ENCODE measurements at regions not wholly inside any gene's neighbourhood (a gene's known extent, or its start where the extent isn't known, plus 50 kb on each side); places are given as distances from the start of the nearest gene placed in this dataset.

DNA sequence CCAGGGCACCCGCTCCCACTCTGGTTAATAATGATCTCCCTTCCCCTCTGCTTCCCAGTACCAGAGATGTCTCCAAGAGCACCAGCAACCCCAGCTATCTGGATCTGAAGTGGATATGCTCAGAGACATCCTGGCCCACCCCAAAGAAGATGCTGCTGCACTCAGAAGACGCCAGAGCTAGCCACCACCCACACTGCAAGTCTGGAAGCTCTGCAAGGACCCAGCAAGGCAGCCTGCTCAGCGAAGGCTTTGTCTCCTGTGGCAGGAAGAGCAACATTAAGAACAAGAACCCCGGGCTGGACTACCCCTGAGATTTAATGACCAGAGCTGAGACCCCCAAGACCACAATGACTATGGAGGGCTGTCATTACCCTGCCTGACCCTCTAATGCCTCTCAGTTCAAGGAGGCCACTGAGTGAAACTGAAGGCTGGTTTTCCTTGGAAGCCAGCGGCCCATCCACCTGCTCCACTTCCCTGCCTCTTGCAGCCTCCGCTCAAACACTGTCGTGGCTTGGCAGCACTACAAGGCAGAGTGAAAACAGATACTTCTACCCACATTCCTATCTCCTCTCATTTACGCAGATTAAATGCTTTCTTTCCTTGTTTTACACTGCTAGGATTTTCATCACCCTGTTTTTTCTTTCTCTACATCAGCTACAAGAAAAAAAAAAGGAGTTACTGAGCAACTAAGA, 202.2 kb downstream of the SNX10 start:
- TF ChIP-seq, protein P1, sequence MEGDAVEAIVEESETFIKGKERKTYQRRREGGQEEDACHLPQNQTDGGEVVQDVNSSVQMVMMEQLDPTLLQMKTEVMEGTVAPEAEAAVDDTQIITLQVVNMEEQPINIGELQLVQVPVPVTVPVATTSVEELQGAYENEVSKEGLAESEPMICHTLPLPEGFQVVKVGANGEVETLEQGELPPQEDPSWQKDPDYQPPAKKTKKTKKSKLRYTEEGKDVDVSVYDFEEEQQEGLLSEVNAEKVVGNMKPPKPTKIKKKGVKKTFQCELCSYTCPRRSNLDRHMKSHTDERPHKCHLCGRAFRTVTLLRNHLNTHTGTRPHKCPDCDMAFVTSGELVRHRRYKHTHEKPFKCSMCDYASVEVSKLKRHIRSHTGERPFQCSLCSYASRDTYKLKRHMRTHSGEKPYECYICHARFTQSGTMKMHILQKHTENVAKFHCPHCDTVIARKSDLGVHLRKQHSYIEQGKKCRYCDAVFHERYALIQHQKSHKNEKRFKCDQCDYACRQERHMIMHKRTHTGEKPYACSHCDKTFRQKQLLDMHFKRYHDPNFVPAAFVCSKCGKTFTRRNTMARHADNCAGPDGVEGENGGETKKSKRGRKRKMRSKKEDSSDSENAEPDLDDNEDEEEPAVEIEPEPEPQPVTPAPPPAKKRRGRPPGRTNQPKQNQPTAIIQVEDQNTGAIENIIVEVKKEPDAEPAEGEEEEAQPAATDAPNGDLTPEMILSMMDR (conservative IDR thresholded peaks at IDR 0.05) = no peak
- TF ChIP-seq EZH2 (IDR thresholded peaks at IDR 0.05; ENCODE audit: low read depth) = no peak
